Adrenal gland (tissue), 5 donors: ENCODE measurements at regions not wholly inside any gene's neighbourhood (a gene's known extent, or its start where the extent isn't known, plus 50 kb on each side); places are given as distances from the start of the nearest gene placed in this dataset.

Experiments used
- CTCF ChIP-seq, 6 experiments: fragments of 450-650 bp in 4 of 6; fragments of 200-600 bp in 2 of 6; sonication (generic) in 1 of 6; IDR thresholded peaks; 1 replicate in 5 of 6; 2 replicates in 1 of 6; pipeline versions ENCODE4 v1.5.1 to v1.8.0; 2016 to 2021; ENCODE audit warnings: antibody characterized with exemption in 6 of 6, mild to moderate bottlenecking in 2 of 6, moderate library complexity in 1 of 6
- POLR2A ChIP-seq, 2 donors: fragments of 450-650 bp; IDR thresholded peaks; one replicate each; pipeline ENCODE4 v1.6.1; 2017; ENCODE audit warnings: antibody characterized with exemption in 2 of 2, mild to moderate bottlenecking in 2 of 2, moderate library complexity in 1 of 2
- donor health status: DM: no; HTN: no; CAD: no.

- TF ChIP-seq CTCF (IDR thresholded peaks at IDR 0.05) (no peak), POLR2A (IDR thresholded peaks at IDR 0.05) (no peak)
Observed at GRCh38 chr2:200193331-200193730, 113.2 kb upstream of the SPATS2L start.
